ENCODE measurements at regions not wholly inside any gene's neighbourhood (a gene's known extent, or its start where the extent isn't known, plus 50 kb on each side); places are given as distances from the start of the nearest gene placed in this dataset.
"Not testable (repeated sequence)": the region's sequence is repeated elsewhere in the genome, so short reads cannot be mapped to it uniquely, and the experiment has no call there.

GRCh38 chr7:69062020-69062765 lies 536.1 kb upstream of the AUTS2 start:
- DNase-seq = no peak

- no peak for DNase-seq
These were observed 530.9 kb upstream of the AUTS2 start for GRCh38 chr7:69067397-69067796.

GRCh38 chr7:69070476-69070875 lies 527.8 kb upstream of the AUTS2 start:
- no peak for DNase-seq

- DNase-seq = no peak
These were observed 521.7 kb upstream of the AUTS2 start for GRCh38 chr7:69076566-69076965.

GRCh38 chr7:69078997-69079769 lies 519.1 kb upstream of the AUTS2 start:
- DNase-seq = peak; percentile 45

GRCh38 chr7:69087281-69087680 lies 511.0 kb upstream of the AUTS2 start:
- not testable (repeated sequence) for DNase-seq

- DNase-seq = no peak
These were observed 510.1 kb upstream of the AUTS2 start for GRCh38 chr7:69088185-69088584.

GRCh38 chr7:69090936-69091335 lies 507.3 kb upstream of the AUTS2 start:
- DNase-seq = no peak

- DNase-seq = no peak
These were observed 506.8 kb upstream of the AUTS2 start for GRCh38 chr7:69091521-69091920.

GRCh38 chr7:69095127-69095526 lies 503.1 kb upstream of the AUTS2 start:
- DNase-seq = no peak

GRCh38 chr7:69095649-69096048 lies 502.6 kb upstream of the AUTS2 start:
- no peak for DNase-seq

GRCh38 chr7:69104023-69104422 lies 494.3 kb upstream of the AUTS2 start:
- no peak for DNase-seq

GRCh38 chr7:69105092-69105491 lies 493.2 kb upstream of the AUTS2 start:
- no peak for DNase-seq

- DNase-seq = no peak
These were observed 492.3 kb upstream of the AUTS2 start for GRCh38 chr7:69105981-69106380.

GRCh38 chr7:69106449-69106848 lies 491.8 kb upstream of the AUTS2 start:
- DNase-seq = not testable (repeated sequence)

GRCh38 chr7:69106946-69107345 lies 491.3 kb upstream of the AUTS2 start:
- DNase-seq = not testable (repeated sequence)

GRCh38 chr7:69108097-69108496 lies 490.2 kb upstream of the AUTS2 start:
- DNase-seq = no peak

- DNase-seq = no peak
These were observed 489.0 kb upstream of the AUTS2 start for GRCh38 chr7:69109246-69109645.

- no peak for DNase-seq
These were observed 488.4 kb upstream of the AUTS2 start for GRCh38 chr7:69109879-69110278.

GRCh38 chr7:69110450-69111050 lies 487.7 kb upstream of the AUTS2 start:
- DNase-seq = no peak

- no peak for DNase-seq
These were observed 483.9 kb upstream of the AUTS2 start for GRCh38 chr7:69114374-69114773.

- no peak for DNase-seq
These were observed 482.5 kb upstream of the AUTS2 start for GRCh38 chr7:69115788-69116187.

- DNase-seq = not testable (repeated sequence)
These were observed 482.1 kb upstream of the AUTS2 start for GRCh38 chr7:69116196-69116595.

- DNase-seq = no peak
These were observed 475.3 kb upstream of the AUTS2 start for GRCh38 chr7:69122953-69123352.
